H1 (cell line): ENCODE measurements at regions not wholly inside any gene's neighbourhood (a gene's known extent, or its start where the extent isn't known, plus 50 kb on each side); places are given as distances from the start of the nearest gene placed in this dataset.

Experiments used
- CHD2 ChIP-seq: IDR thresholded peaks from 2 replicates; pipeline ENCODE4 v1.6.1; 2012; ENCODE audit warnings: low read length, improper control_type of control experiment
- EZH2 ChIP-seq: fragments of 200-600 bp; sonication (generic); IDR thresholded peaks from 2 replicates; pipeline ENCODE4 v1.7.1; 2012; ENCODE audit warnings: low read depth, mild to moderate bottlenecking, moderate library complexity, low read length, inconsistent platforms; ENCODE audit not compliant: severe bottlenecking

DNA sequence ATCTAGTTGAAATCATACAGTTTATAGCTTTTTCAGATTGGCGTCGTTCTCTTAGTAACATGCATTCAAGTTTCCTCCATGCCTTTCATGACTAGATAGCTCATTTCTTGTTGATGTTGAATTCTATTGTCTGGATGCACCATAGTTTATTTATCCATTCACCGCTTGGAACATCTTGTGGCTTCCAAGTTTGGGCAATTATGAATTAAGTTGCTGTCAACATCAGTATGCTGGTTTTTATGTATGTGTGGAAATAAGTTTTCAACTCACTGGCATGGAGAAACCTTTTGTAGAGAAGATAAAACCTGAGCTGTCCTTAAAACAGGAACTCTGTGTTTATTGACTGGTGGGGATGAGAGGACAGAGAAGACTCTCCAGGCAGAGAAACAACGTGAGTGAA lies 248.0 kb downstream of the CDC5L start (continued):
- TF ChIP-seq EZH2 (no peak), CHD2 (no peak)
